Globus pallidus (tissue), 1 donor: ENCODE measurements at regions not wholly inside any gene's neighbourhood (a gene's known extent, or its start where the extent isn't known, plus 50 kb on each side); places are given as distances from the start of the nearest gene placed in this dataset.
"Not testable (repeated sequence)": the region's sequence is repeated elsewhere in the genome, so short reads cannot be mapped to it uniquely, and the experiment has no call there.

Experiments used
- DNase-seq: peaks from one replicate; pipeline ENCODE4 v3.0.0-alpha.2; 2015; ENCODE audit warnings: low spot score

GRCh38 chr5:88615767-88616166 lies 267.2 kb downstream of the MEF2C start:
- not testable (repeated sequence) for DNase-seq

GRCh38 chr5:88613051-88613450 lies 269.9 kb downstream of the MEF2C start:
- no peak for DNase-seq

GRCh38 chr5:88610586-88610985 lies 272.4 kb downstream of the MEF2C start:
- no peak for DNase-seq

GRCh38 chr5:88607492-88607891 lies 275.5 kb downstream of the MEF2C start:
- DNase-seq, result no peak

GRCh38 chr5:88606626-88607025 lies 276.4 kb downstream of the MEF2C start:
- no peak for DNase-seq

GRCh38 chr5:88606173-88606572 lies 276.8 kb downstream of the MEF2C start:
- no peak for DNase-seq

- no peak for DNase-seq
Measured at GRCh38 chr5:88602584-88602983, 280.4 kb downstream of the MEF2C start.

- DNase-seq, result no peak
Measured at GRCh38 chr5:88594441-88594840, 288.5 kb downstream of the MEF2C start.

- no peak for DNase-seq
Measured at GRCh38 chr5:88588609-88589008, 294.4 kb downstream of the MEF2C start.

GRCh38 chr5:88583471-88583870 lies 299.5 kb downstream of the MEF2C start:
- no peak for DNase-seq

GRCh38 chr5:88558366-88558765 lies 289.7 kb upstream of the TMEM161B start:
- DNase-seq, result no peak

GRCh38 chr5:88557881-88558280 lies 289.2 kb upstream of the TMEM161B start:
- DNase-seq, result no peak

- DNase-seq, result no peak
Measured at GRCh38 chr5:88557131-88557530, 288.5 kb upstream of the TMEM161B start.

- no peak for DNase-seq
Measured at GRCh38 chr5:88556406-88556805, 287.8 kb upstream of the TMEM161B start.

GRCh38 chr5:88555674-88556073 lies 287.0 kb upstream of the TMEM161B start:
- DNase-seq, result peak; percentile 47

GRCh38 chr5:88553986-88554385 lies 285.3 kb upstream of the TMEM161B start:
- no peak for DNase-seq

GRCh38 chr5:88553136-88553875 lies 284.7 kb upstream of the TMEM161B start:
- DNase-seq, result no peak

- no peak for DNase-seq
Measured at GRCh38 chr5:88552426-88552825, 283.8 kb upstream of the TMEM161B start.

- peak; percentile 84 for DNase-seq
Measured at GRCh38 chr5:88551724-88552345, 283.2 kb upstream of the TMEM161B start.

GRCh38 chr5:88550736-88551135 lies 282.1 kb upstream of the TMEM161B start:
- DNase-seq, result no peak

GRCh38 chr5:88548136-88548805 lies 279.6 kb upstream of the TMEM161B start:
- DNase-seq, result no peak

GRCh38 chr5:88545338-88545737 lies 276.7 kb upstream of the TMEM161B start:
- DNase-seq, result no peak

GRCh38 chr5:88544671-88545070 lies 276.0 kb upstream of the TMEM161B start:
- no peak for DNase-seq
